Tibial nerve (tissue), 4 donors: ENCODE measurements at regions not wholly inside any gene's neighbourhood (a gene's known extent, or its start where the extent isn't known, plus 50 kb on each side); places are given as distances from the start of the nearest gene placed in this dataset.

Experiments
- CTCF ChIP-seq, 5 experiments: fragments of 200-600 bp in 3 of 5; fragments of 450-650 bp in 2 of 5; sonication (generic) in 3 of 5; IDR thresholded peaks; one replicate each; pipeline ENCODE4 v1.5.1; 2016 to 2019; ENCODE audit warnings: antibody characterized with exemption in 5 of 5, mild to moderate bottlenecking in 3 of 5, moderate library complexity in 2 of 5
- EP300 ChIP-seq, 2 donors: sonication (generic); formaldehyde crosslinking; IDR thresholded peaks; one replicate each; pipeline ENCODE4 v1.6.1; 2017; ENCODE audit warnings: antibody characterized with exemption in 2 of 2, mild to moderate bottlenecking in 1 of 2
- POLR2A ChIP-seq, 2 donors: fragments of 450-650 bp; IDR thresholded peaks; one replicate each; pipeline ENCODE4 v1.6.1; 2017; ENCODE audit warnings: antibody characterized with exemption in 2 of 2, mild to moderate bottlenecking in 2 of 2, moderate library complexity in 2 of 2

- no peak for TF ChIP-seq CTCF (IDR thresholded peaks at IDR 0.05)
- no peak for TF ChIP-seq POLR2A (IDR thresholded peaks at IDR 0.05)
- TF ChIP-seq EP300 (IDR thresholded peaks at IDR 0.05): no peak
These were observed 556.2 kb downstream of the CBLN4 start for GRCh38 chr20:55449091-55449490.
